ENCODE measurements at regions not wholly inside any gene's neighbourhood (a gene's known extent, or its start where the extent isn't known, plus 50 kb on each side); places are given as distances from the start of the nearest gene placed in this dataset.
"Not testable (repeated sequence)": the region's sequence is repeated elsewhere in the genome, so short reads cannot be mapped to it uniquely, and the experiment has no call there.

- DNase-seq: no peak
Observed at GRCh38 chr5:144773628-144774027, 603.0 kb downstream of the KCTD16 start.

GRCh38 chr5:144771802-144772201 is 601.1 kb downstream of the KCTD16 start:
- DNase-seq: no peak

GRCh38 chr5:144742361-144742760 is 571.7 kb downstream of the KCTD16 start:
- DNase-seq: no peak

GRCh38 chr5:144731786-144732185 is 561.1 kb downstream of the KCTD16 start:
- DNase-seq: no peak

GRCh38 chr5:144712090-144712489 is 541.4 kb downstream of the KCTD16 start:
- DNase-seq: no peak

- no peak for DNase-seq
Observed at GRCh38 chr5:144711172-144711571, 540.5 kb downstream of the KCTD16 start.

- no peak for DNase-seq
Observed at GRCh38 chr5:144710637-144711036, 540.0 kb downstream of the KCTD16 start.

- DNase-seq: no peak
Observed at GRCh38 chr5:144703776-144704175, 533.1 kb downstream of the KCTD16 start.

- DNase-seq: no peak
Observed at GRCh38 chr5:144698484-144698883, 527.8 kb downstream of the KCTD16 start.

- DNase-seq: no peak
Observed at GRCh38 chr5:144697847-144698262, 527.2 kb downstream of the KCTD16 start.

GRCh38 chr5:144691936-144692335 is 521.3 kb downstream of the KCTD16 start:
- DNase-seq: no peak

- DNase-seq: no peak
Observed at GRCh38 chr5:144684899-144685298, 514.2 kb downstream of the KCTD16 start.

GRCh38 chr5:144680711-144681110 is 510.0 kb downstream of the KCTD16 start:
- DNase-seq: no peak

- DNase-seq: no peak
Observed at GRCh38 chr5:144671066-144671465, 500.4 kb downstream of the KCTD16 start.

GRCh38 chr5:144659634-144660227 is 489.1 kb downstream of the KCTD16 start:
- peak; percentile 11 to 34 for DNase-seq

GRCh38 chr5:144644317-144644716 is 473.6 kb downstream of the KCTD16 start:
- DNase-seq: no peak

- no peak for DNase-seq
Observed at GRCh38 chr5:144638787-144639186, 468.1 kb downstream of the KCTD16 start.

- DNase-seq: no peak
Observed at GRCh38 chr5:144634138-144634537, 463.5 kb downstream of the KCTD16 start.

- DNase-seq: no peak
Observed at GRCh38 chr5:144598451-144599068, 427.9 kb downstream of the KCTD16 start.

- no peak for DNase-seq
Observed at GRCh38 chr5:144596517-144596916, 425.8 kb downstream of the KCTD16 start.

- no peak for DNase-seq
Observed at GRCh38 chr5:144594919-144595318, 424.2 kb downstream of the KCTD16 start.

- not testable (repeated sequence) for DNase-seq
Observed at GRCh38 chr5:144594234-144594633, 423.6 kb downstream of the KCTD16 start.

GRCh38 chr5:144585681-144586080 is 415.0 kb downstream of the KCTD16 start:
- DNase-seq: no peak

GRCh38 chr5:144583541-144584449 is 413.1 kb downstream of the KCTD16 start:
- DNase-seq: peak; percentile 76 to 77

Measured in NCI-H1930 (cell line).